ENCODE measurements at regions not wholly inside any gene's neighbourhood (a gene's known extent, or its start where the extent isn't known, plus 50 kb on each side); places are given as distances from the start of the nearest gene placed in this dataset.

DNA sequence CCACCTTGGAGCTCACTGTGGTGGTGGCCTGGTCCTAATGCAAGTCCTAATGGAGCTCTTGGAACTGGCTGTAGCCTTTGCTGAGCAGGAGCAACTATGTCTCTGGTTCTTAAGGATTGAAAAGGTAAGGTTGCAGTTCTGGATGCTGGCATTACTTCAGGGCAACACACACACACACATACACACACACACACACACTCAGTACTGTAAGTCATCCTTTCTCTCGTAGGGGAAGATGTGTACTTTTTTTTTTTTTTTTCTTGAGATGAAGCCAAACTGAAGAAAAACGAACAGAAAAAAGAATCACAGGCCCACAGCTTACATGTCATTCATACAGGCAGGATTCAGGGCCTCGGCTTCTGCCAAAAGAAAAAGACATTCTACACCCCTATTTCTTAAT, 81.1 kb upstream of the RPS23 start:
- DNase-seq (peak in 1 of 3 donors; percentile 51), ATAC-seq (ENCODE audit: insufficient read depth, low FRiP score) (no peak)
- Histone ChIP-seq H3K4me1 (ENCODE audit: control insufficient read depth in 5 of 5, insufficient read depth in 5 of 5, low read length in 5 of 5) (peaks cover 0 to 38% (median 13%) of the 10 kb centered on the region in 5 donors), H3K27ac (ENCODE audit: low read depth in 1 of 2, low read length in 1 of 2) (no peak overlapping the region), H3K27me3 (ENCODE audit: control insufficient read depth in 3 of 3, insufficient read depth in 3 of 3, low read length in 2 of 3) (no peaks in the 10 kb centered on the region), H3K9me3 (ENCODE audit: control insufficient read depth in 4 of 4, insufficient read depth in 3 of 4, low read length in 3 of 4) (no peaks in the 10 kb centered on the region), H3K36me3 (ENCODE audit: control insufficient read depth in 4 of 4, insufficient read depth in 4 of 4, low read length in 4 of 4) (no peaks in the 10 kb centered on the region), H3K4me3 (no peak overlapping the region), H3K9ac (ENCODE audit: insufficient read depth in 1 of 2, low read length in 2 of 2) (no peak overlapping the region)
- TF ChIP-seq, protein P1, sequence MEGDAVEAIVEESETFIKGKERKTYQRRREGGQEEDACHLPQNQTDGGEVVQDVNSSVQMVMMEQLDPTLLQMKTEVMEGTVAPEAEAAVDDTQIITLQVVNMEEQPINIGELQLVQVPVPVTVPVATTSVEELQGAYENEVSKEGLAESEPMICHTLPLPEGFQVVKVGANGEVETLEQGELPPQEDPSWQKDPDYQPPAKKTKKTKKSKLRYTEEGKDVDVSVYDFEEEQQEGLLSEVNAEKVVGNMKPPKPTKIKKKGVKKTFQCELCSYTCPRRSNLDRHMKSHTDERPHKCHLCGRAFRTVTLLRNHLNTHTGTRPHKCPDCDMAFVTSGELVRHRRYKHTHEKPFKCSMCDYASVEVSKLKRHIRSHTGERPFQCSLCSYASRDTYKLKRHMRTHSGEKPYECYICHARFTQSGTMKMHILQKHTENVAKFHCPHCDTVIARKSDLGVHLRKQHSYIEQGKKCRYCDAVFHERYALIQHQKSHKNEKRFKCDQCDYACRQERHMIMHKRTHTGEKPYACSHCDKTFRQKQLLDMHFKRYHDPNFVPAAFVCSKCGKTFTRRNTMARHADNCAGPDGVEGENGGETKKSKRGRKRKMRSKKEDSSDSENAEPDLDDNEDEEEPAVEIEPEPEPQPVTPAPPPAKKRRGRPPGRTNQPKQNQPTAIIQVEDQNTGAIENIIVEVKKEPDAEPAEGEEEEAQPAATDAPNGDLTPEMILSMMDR (IDR thresholded peaks at IDR 0.05; ENCODE audit: control extremely low read depth, extremely low read depth) = no peak
- WGBS, 2 donors = 71 to 73% methylated on average over 3 of the region's 3 CpGs

DNA sequence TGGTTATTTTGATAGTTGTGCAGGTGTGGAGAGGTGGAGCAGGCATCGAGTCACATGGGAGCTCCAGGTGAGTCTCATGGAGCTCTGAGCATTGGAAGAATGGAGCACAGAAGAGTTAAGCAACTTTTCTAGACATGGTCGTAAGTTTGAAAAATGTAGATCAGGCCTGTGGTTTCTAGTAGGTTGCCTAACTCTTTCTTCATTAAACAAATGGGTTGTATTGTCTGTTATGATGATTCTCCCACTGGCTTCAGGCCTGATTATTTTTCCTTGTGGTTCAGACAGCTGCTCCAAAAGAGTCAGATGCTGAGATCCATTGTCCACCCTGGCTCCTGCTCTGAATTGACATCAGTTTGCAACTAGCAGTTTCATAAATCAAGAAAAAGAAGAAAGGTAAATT, 80.3 kb upstream of the RPS23 start:
- Histone ChIP-seq H3K36me3 (ENCODE audit: control insufficient read depth in 4 of 4, insufficient read depth in 4 of 4, low read length in 4 of 4) (no peaks in the 10 kb centered on the region), H3K27ac (ENCODE audit: low read depth in 1 of 2, low read length in 1 of 2) (peak overlapping the region in 1 of 2 donors; percentile 26), H3K4me3 (no peak overlapping the region), H3K9ac (ENCODE audit: insufficient read depth in 1 of 2, low read length in 2 of 2) (no peak overlapping the region), H3K27me3 (ENCODE audit: control insufficient read depth in 3 of 3, insufficient read depth in 3 of 3, low read length in 2 of 3) (no peaks in the 10 kb centered on the region), H3K9me3 (ENCODE audit: control insufficient read depth in 4 of 4, insufficient read depth in 3 of 4, low read length in 3 of 4) (no peaks in the 10 kb centered on the region), H3K4me1 (ENCODE audit: control insufficient read depth in 5 of 5, insufficient read depth in 5 of 5, low read length in 5 of 5) (peaks cover 0 to 38% (median 13%) of the 10 kb centered on the region in 5 donors)
- no peak for ATAC-seq (ENCODE audit: insufficient read depth, low FRiP score)
- 63 to 73% methylated on average over 2 of the region's 2 CpGs for WGBS, 2 donors
- DNase-seq = no peak
- TF ChIP-seq, protein P1 (IDR thresholded peaks at IDR 0.05; ENCODE audit: control extremely low read depth, extremely low read depth) = no peak

DNA sequence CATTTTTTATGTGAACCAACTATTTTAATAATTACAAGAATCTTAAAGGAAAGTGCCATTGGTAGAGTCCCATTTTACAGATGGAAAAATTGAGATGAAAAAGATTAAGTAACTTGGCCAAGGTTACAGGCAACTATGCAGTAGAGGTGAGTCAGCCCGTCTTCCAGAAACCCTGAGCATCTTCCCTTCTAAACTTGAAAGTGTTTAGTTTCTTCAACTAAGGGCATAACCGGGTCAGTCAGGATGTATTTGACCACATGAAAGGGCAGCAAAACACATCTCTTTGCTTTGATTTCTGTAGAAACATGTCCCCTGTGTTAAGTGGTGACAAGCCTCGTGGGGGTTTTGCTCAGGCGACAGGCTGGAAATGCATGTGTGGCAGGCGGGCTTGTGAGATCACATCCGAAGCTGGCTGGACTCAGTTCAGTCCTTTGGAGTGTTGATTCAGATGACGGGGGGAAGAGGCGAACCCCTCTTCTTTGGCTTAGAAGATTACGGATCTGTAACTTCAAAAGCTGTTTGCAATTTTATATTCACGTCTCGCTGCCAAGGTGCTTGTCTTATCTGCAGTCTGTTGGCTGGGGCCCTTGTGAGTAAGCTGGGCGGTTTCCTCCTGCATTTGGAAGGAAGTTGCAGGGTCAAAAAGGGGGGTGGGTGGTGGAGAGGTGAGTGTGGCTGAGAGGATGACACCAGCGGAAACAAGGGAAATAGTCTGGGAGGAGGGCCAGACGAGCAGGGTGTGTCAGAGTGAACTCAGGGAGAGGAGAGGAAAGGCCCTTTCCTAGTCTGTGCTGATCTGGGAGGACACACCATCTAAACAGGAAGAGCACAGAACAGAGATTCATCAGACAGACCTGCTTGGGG, 78.9 kb upstream of the RPS23 start:
- Histone ChIP-seq H3K9me3 (ENCODE audit: control insufficient read depth in 4 of 4, insufficient read depth in 3 of 4, low read length in 3 of 4) (no peaks in the 10 kb centered on the region), H3K4me1 (ENCODE audit: control insufficient read depth in 5 of 5, insufficient read depth in 5 of 5, low read length in 5 of 5) (peaks cover 0 to 39% (median 14%) of the 10 kb centered on the region in 5 donors), H3K27ac (ENCODE audit: low read depth in 1 of 2, low read length in 1 of 2) (peak overlapping the region; percentile 29 to 83), H3K4me3 (no peak overlapping the region), H3K36me3 (ENCODE audit: control insufficient read depth in 4 of 4, insufficient read depth in 4 of 4, low read length in 4 of 4) (no peaks in the 10 kb centered on the region), H3K27me3 (ENCODE audit: control insufficient read depth in 3 of 3, insufficient read depth in 3 of 3, low read length in 2 of 3) (no peaks in the 10 kb centered on the region), H3K9ac (ENCODE audit: insufficient read depth in 1 of 2, low read length in 2 of 2) (no peak overlapping the region)
- peak; percentile 77 to 93 (median 81) for DNase-seq
- TF ChIP-seq, protein P1 (IDR thresholded peaks at IDR 0.05; ENCODE audit: control extremely low read depth, extremely low read depth) = no peak
- ATAC-seq (ENCODE audit: insufficient read depth, low FRiP score) = peak; percentile 89
- WGBS, 2 donors = 7 to 8% methylated on average over 14 of the region's 14 CpGs
